ENCODE measurements at regions not wholly inside any gene's neighbourhood (a gene's known extent, or its start where the extent isn't known, plus 50 kb on each side); places are given as distances from the start of the nearest gene placed in this dataset.

DNA sequence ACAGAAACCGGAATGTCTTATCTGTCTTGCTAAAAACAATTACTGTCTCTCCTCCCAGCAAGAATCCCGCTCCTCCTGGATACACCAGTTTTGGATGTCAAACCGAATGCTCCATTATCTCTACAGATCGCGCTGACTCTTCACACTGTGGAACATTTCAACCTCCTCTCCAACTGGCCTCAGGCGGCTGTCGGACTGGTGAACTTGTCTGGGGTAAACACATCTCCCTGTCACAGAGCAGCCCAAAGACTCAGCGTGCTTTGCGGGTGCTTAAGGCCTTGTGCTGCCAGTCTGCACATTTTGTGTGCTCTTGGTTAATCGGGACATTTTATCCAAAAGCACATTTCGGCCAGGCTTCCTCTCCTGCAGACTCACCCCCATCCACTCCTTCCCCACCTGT, 173.1 kb downstream of the ICOS start:
- no peak for DNase-seq

DNA sequence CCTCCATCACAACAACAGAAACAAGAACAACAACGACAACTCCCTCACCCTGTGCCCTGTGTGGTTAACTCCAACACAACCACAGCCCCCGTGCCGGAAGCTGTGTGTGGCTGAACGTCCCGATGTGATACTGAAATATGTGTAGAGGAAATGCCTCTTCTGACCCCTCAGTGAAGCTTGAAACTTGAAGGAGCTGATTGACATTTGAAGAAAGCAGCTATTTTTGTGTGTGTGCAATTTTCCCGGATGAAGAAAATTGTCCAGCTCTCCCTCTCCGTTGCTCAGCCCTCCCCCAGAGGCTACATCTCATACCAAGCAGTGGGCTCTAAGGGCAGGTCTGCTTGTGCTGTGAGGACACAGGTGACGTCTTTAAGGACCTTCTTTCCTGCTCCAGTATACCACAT, 173.8 kb downstream of the ICOS start:
- DNase-seq = peak; percentile 55

DNA sequence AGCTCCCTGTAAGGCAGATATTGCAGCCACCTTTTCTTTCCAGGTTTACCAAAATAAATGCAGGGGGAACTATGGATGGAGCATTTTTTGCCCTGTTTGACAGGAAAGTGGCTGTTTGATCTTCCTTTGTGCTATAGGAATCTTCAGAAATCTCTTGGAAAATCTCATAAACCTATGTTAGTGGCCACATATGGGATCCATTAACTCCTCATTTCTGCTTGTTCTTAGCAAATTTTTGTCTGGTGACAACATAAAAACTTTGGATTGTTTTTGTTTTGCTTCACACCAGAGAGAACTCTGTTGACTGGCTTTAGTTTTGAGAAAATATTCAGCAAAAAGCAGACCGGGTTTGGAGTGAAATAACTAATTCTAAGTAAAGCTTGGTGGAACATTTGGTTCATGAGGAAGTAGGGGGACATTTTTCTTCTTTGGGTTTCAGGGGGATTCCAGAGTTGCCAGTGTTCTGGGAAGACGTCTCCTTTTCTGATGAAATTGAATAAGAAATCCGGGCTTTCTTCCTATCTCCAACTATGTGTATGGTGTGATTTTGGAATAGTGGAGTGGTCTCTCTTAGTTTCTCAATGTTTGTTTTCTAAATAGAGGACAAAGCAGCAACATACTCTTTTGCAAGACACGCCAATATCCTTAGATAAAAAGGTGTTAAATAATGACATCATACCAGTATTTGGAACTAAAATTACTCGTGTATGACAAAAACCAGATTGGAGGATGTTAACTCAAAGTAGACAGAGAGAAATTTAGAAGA, 174.4 kb downstream of the ICOS start:
- no peak for DNase-seq

GRCh38 chr2:204112084-204112770, 175.7 kb downstream of the ICOS start:
- no peak for DNase-seq

DNA sequence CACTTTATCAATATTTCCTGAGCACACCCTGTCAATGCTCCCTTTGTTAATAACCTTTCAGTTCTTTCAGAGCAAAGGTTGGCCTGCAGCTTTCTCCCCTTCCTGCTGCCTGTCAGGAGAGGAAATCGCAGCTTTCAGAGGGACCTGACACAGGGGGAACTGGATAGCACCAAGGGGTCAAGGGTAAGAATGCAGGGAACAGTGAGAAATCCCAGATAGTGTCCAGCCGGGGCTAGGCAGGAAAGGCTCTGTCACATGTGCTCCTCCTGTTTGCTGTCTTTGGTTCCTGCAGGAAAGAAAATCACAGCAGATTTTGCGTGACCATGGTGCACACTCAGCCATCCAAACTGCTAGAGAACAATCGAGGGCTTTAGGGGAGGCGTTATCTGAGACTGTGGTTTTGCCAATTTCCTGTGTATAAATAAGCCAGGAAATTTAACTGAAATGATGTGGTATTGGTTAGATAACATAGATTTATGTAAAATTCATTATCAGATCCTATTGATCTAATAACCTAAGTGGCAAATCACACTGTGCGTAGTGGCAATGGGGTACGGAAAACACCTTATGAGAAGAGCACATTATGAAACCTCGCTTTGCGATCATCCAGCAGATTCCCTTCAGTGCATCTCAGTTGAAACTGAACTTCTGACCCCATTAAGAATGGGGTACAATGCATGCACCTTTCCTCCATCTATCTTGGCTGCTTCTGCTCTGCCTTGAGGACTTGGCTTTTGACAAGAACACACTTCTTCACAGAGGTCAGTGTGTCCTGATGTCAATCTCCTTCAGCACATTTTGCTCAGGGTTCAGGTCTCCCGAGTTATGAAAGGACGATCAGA, 178.0 kb downstream of the ICOS start:
- DNase-seq = no peak

DNA sequence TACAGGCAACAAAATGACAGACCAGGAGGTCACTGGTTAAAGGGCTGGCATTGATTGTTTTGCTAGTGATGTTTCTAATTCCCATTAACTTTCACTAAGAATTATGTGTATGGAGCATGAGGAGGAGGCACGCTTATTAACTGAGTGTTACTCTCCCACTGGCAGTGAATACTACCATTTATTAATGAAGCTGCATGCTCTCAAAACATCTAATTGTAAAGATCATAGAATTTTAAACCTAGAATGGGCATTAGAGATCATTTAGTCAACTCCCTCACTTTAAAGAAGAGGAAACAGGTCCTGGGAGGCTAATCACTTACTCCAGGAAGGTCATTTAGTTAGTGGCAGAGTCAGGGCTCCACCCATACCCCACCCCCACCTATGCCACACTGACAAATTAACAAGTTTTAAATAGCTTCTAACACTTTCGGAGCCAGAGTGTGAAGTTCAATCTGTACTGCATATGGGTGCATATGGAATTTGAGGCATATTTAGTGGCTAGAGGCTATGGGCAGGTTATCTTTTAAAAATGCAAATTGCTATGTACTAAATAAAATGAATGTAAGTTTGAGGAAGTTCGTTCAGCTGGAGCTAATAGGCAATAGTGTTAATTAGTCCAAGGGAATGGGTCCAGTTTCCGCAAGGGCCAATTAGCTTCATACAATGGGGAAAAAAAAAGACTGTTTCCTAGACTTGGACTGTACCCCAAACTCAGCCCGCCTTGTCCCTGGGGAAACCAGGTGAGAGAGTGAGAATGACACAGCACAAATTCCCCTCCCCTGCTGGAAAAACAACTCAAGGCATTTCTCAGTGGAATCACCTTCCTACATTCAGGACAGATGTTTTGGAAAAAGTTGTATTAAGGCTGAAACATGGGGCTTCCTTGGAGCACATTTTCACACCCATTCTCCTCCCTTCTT, 178.8 kb downstream of the ICOS start:
- DNase-seq = no peak

- DNase-seq = no peak
Measured at GRCh38 chr2:204116159-204116792, 179.7 kb downstream of the ICOS start.

DNA sequence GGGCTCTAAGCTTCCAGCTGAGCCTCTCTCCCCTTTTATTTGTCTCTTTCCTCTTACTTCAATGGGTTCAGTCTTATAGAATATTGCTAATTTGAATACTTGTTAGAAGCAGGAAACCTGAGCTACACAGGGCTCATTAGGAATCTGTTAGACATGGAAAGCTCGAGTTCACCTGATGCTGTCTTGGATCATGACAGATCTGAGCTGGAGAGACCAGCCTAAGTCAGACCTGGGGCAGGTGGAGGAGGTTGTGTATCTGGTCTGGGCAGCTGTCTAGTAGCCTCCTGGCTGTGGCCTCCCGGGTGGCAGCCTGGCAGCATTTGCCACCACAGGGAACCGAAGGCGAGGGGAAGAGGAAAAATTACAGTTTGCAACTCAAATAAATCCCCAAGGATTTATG, 185.9 kb downstream of the ICOS start:
- no peak for DNase-seq

DNA sequence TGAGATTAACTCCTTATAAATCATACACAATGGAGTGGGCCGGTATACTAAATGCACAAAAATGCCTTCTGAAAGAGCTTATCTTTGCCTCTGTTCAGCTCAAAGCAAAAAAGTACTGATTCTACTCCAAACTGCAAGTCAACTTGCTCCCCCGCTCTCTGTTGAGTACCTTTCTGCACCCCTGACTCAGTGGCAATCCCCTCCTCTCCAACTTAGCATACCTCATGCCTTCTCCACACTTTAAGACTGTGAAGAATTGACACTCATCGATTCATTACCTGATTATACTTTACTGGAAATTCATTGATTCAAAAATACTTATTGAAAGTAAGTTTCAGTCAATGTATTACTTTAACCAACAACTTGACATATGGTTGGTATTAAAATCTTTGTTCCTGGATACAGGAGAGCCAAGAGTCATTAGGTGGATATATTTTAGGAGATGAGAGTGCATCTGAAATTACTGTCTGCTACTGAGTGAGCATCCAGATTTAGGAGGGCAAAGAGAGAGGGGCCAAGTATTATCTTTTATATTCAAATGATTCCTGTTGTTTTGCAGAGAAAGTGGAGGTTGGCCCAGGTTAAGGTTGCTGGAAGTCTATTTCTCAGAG, 187.7 kb downstream of the ICOS start:
- DNase-seq = no peak

DNA sequence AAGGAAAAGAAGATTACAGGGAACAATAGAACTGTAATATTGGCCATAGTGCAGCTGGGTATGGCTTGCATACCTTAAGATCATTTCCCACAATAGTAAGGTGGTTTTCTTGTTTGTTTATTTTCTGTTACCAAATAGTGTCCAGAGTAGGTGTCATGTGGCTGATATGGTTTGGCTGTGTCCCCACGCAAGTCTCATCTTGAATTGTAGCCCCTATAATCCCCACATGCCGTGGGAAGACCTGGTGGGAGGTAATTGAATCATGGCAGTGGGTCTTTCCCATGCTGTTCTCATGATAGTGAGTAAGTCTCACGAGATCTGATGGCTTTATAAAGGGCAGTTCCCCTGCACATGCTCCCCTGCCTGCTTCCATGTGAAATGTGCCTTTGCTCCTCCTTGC, 190.1 kb downstream of the ICOS start:
- DNase-seq = no peak

- no peak for DNase-seq
Measured at GRCh38 chr2:204127238-204127637, 190.7 kb downstream of the ICOS start.

- no peak for DNase-seq
Measured at GRCh38 chr2:204129591-204130294, 193.2 kb downstream of the ICOS start.

- no peak for DNase-seq
Measured at GRCh38 chr2:204131621-204132020, 195.1 kb downstream of the ICOS start.

GRCh38 chr2:204133476-204133875, 196.9 kb downstream of the ICOS start:
- no peak for DNase-seq

DNA sequence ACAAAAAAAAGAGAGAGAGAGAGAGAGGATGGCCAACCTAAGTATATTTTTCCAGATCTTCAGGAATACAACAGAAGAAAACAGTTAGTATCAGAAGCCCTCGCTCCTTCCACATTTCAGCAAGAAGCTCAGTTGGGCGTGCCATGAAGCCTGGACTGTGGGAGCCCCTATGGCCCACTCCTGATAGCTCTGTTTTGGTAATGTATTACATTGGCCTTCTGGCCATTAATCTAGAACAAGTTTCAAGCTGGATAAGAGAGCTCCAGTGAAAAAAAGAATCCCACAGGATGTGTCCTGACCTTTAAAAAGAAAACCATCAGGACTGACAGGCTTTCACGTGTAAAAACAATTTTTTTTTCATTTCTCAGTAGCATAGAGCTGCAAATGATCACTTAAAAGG, 197.9 kb downstream of the ICOS start:
- no peak for DNase-seq

DNA sequence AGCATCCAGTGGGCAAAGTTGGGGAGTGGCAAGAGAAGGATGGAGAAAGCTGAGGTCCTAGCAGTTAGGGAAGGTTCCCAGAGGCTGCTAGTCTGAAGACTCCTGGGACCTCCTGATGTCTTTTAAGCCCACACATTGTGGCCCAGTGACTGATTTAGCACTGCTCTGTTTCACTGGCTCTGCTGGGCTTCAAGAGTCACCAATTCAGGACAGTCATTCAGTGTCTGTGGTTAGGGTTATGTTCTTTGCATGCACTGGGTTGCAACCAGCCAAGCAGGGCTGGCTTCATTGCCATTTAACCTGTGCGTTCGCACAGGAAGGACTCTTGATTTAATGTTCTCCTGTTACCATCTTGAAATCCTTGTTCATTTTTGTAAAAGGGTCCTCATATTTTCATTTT, 199.2 kb downstream of the ICOS start:
- DNase-seq = no peak

GRCh38 chr2:204138206-204138605, 201.6 kb downstream of the ICOS start:
- no peak for DNase-seq

GRCh38 chr2:204140246-204140645, 203.7 kb downstream of the ICOS start:
- no peak for DNase-seq

GRCh38 chr2:204143216-204144014, 206.9 kb downstream of the ICOS start:
- DNase-seq = no peak

GRCh38 chr2:204144492-204144891, 207.9 kb downstream of the ICOS start:
- no peak for DNase-seq
